ENCODE measurements at regions not wholly inside any gene's neighbourhood (a gene's known extent, or its start where the extent isn't known, plus 50 kb on each side); places are given as distances from the start of the nearest gene placed in this dataset.

- no peak for DNase-seq
Observed at GRCh38 chr14:71523630-71524319, 408.5 kb upstream of the RGS6 start.

DNA sequence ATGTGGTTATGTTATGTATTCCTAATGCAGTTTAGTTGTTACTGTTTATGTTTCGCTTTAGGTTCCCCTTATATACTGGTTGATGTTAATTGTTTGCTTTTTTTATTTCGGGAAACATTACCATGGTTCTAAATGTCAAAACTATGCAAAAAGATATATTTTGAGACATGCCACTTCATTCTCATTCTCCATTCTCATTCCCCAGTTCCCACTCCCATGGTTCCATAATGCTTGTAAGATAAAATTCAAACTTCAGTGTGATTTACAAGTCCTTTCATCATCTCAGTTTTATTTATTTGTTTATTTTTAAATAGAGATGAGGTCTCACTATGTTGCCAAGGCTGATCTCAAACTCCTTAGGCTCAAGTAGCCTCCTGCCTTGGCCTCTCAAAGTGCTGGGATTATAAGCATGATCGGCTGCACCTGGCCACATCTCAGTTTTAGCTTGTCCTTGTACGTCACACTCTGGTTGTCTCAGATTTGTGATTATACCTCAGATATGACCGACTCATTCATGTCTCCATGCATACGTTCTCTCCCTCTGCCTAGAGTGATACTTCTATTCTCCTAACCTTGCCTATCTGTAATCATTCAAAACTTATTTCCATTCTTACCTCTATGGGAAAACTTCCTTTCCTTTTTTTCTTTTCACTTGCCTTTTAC lies 407.8 kb upstream of the RGS6 start:
- DNase-seq: no peak

DNA sequence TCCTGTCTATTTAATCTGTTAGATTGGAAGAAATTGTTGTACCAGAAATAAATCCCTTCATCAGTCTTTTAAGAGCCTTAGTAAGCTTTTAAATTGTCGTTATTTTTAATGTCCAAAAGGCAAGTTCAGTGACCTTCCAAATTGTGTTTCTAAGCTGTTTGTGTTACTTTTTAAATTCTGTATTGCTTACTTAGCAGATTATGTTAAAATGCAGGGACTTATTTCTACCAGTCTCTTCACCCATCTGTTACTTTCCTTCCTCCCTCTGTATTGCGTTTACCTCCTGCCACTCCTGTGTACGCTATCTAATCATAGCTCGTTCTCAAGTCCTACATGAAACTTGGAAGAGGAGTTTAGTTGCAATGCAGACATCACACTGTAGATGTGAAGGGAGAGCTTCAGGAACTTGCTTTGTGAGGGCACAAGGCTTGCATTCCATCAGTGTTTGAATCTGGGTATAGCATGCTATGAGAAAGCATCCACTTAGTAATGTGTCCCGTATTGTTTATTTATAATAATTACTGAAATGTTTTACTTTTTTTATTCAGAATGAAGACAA lies 406.5 kb upstream of the RGS6 start:
- DNase-seq: no peak

DNA sequence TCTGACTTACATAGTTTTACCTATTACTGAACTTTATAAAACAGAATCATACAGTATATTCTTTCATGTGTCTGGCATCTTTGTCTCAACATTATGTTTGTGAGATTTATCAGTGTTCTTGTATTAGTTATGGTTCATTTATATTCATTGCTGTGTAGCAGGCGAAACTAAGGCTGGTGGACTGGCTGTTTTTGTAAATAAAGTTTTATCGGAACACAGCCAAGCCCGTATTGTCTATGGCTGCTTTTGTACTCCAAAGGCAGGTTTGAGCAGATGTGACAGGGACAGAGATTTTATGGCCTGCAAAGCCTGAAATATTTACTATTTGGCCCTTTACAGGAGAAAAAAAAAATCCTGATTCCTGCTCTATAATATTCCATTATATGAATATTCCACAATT lies 405.8 kb upstream of the RGS6 start:
- no peak for DNase-seq

DNA sequence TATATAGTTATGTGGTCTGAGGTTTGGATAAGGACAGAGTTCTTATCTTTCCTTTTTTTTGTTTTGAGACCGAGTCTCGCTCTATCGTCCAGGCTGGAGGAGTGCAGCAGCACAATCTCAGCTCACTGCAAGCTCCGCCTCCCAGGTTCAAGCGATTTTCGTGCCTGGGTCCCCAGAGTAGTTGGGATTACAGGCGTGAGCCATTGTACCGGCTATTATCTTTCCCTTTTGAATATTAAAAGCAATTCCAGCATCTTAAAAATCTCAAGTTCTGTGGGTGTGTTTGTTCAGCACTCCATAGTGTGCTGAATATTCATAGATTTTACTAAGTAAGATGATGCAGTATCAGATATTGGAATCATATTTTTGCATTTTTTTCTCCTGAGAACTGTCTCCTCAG lies 404.4 kb upstream of the RGS6 start:
- DNase-seq: no peak

DNA sequence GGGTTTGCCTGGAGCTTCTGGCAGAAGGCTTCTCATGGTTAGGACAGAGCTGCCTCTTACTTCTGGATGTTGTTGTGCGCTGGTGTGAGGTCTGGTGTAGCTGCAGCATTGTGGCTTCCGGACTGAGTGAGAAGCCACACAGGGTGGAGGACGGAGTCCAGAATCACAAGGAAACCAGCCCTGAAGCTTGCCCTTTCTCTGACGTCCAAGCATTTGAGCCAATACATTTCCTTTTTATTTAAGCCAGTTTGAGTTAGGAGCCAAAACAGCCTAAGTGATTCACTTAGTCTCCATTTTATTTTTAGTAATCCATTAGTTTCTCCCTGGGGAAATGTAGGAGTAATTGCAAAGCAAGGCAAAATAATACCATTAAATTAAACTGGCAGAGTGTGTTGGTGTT lies 402.4 kb upstream of the RGS6 start:
- no peak for DNase-seq

GRCh38 chr14:71532344-71532743 lies 399.9 kb upstream of the RGS6 start:
- peak in 1 of 2 experiments; percentile 49 for DNase-seq

- no peak for DNase-seq
Observed at GRCh38 chr14:71532790-71533189, 399.4 kb upstream of the RGS6 start.

GRCh38 chr14:71533390-71533789 lies 398.8 kb upstream of the RGS6 start:
- no peak for DNase-seq

DNA sequence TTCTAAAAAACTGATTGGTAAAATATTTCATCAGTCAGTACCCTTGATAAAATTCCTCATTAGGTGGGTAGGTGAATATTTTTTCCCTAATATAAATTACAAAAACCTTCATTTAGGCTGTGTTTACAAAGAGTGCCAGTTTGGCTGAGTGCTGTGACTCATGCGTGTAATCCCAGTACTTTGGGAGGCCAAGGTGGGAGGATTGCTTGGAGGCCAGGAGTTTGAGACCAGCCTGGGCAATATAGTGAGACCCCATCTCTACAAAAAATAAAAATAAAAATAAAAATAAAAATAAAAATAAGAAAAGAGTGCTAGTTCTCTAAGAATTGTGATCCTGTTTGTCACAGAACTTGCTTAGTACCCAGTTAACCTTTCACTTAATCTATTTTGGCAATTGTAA lies 398.4 kb upstream of the RGS6 start:
- DNase-seq: no peak

- DNase-seq: no peak
Observed at GRCh38 chr14:71534506-71534905, 397.7 kb upstream of the RGS6 start.

- DNase-seq: no peak
Observed at GRCh38 chr14:71536015-71536740, 396.1 kb upstream of the RGS6 start.

DNA sequence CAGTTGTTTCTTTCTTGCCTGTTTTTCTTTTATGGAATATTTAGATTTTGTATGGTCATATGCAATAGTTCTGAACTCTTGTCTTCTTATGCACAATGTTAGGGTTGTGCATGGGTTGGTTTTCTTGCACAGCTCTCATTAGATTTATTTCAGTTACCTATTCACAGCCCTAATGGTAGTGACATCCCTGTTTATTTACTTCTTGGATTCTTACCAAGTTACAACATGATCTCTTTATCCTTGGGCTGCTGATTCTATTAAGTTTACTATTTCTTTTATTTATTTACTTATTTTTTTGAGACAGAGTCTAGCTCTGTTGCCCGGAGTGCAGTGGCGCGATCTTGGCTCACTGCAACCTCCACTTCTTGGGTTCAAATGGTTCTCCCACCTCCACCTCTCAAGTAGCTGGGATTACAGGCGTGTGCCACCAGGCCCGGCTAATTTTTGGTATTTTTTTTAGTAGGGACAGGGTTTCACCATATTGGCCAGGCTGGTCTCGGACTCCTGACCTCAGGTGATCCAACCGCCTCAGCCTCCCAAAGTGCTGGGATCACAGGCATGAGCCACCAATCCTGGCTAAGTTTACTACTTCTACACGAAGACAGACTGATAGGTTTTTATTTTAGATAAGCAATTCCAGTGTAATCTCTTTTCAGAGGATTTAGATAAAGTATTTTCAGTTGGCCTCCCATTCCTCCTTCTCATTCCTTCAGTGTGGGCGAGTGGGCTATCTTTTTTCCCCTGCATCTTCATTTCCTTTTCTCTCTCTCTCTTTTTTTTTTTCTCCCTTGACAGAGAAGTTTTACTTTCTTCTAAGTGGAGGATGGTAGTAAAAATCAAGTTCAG lies 395.1 kb upstream of the RGS6 start:
- DNase-seq: no peak

- DNase-seq: no peak
Observed at GRCh38 chr14:71538288-71538687, 393.9 kb upstream of the RGS6 start.

DNA sequence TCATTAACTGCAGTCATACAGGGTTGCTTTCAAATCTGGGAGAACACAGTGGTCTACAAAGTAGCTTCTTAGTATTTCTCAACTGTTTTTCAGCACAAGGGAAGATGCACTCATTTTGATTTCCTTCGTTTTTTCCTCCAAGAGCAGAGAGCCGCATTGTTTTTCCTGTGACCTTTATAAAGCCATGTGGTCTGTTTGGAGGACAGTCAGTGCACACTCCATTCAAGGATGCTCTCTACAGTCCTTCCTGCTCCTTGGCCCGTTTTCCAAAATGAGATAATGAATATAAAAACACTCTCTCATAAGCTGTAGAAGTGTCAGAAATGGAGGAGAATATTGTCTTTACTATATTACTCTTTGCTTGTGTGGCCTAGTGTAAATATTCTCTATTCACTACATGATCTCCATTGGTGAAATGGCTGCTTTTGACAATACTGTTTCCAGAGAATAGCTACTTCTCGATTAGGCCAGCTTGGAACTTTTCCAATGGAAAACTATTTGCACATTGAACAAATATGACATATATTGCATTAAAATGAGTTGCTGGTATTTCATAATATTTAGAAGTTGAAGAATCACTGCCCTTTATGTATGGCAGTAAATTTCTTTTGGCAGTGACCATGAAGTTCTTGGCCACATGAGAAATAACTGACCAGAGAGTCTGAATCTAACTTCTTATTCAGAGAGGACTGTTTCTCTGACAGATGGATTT lies 393.1 kb upstream of the RGS6 start:
- DNase-seq: peak in 1 of 2 experiments; percentile 7

GRCh38 chr14:71539650-71540285 lies 392.5 kb upstream of the RGS6 start:
- no peak for DNase-seq

DNA sequence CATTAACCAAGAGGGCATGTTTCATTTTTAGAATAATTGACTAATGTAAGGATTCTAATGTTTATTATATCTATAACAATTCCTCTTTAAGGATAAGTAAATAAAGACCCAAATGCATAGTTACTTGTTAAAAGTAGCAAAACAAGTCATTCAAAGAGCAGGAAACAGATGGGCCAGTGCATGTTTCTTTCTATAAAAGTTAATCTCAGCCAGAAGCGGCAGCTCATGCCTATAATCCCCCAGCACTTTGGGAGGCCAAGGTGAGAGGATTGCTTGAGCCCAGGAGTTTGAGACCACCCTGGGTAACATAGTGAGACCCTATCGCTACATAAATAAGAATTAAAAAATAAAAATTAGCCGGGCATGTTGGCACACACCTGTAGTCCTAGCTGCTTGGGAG lies 391.0 kb upstream of the RGS6 start:
- no peak for DNase-seq

DNA sequence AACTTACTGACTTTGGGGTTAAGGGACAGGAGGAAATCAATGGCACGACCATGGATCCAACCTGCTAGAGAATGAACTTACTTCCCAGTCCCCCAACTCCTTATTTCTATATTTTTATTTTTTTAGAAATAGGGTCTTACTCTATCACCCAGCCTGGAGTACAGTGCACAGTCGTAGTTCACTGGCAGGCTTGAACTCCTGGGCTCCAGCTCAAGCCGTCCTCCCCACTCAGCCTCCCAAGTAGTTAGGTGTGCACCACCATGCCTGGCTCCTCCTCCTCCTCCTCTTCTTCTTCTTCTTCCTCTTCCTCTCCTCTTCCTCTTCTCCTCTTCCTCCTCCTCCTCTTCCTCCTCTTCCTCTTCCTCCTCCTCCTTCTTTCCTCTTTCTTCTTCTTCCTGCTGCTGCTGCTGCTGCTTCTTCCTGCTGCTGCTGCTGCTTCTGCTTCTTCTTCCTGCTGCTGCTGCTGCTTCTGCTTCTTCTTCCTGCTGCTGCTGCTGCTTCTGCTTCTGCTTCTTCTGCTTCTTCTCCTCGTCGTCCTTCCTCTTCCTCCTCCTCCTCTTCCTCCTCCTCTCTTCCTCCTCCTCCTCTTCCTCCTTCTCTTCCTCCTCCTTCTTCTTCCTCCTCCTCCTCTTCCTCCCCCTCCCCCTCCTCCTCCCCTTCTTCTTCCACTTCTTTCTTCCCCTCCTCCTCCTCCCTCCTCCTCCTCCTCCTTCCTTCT lies 390.1 kb upstream of the RGS6 start:
- DNase-seq: no peak

DNA sequence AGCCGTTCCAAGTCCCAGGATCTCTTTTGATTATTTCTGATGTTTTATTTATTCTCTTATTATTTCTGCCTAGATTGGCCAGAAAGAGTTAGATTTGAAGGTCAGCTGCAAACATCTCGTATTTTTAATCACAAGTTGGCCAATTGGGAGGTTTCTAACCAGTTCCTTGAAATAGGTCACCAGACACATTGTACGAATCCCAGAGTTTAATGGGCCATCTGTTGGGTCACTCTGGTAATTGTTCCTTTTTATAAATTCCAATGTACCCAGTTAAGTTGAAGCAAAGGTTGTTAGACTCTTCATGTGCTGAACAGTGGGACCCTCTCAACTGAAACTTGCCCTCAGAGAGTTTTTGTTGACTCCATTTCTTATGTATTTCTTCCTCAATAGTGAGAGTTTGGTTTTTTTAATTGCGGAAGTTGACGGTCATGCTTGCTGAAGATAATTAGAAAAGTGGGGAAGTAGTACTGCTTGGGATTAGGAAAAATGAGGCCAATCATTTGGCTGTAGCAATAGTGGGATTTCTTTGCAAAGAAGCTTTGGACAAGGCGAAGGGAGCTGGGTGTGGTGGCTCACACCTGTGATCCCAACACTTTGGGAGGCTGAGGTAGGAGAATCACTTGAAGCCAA lies 382.7 kb upstream of the RGS6 start:
- DNase-seq: no peak

- no peak for DNase-seq
Observed at GRCh38 chr14:71550367-71550766, 381.9 kb upstream of the RGS6 start.
